K562 (cell line): ENCODE measurements at regions not wholly inside any gene's neighbourhood (a gene's known extent, or its start where the extent isn't known, plus 50 kb on each side); places are given as distances from the start of the nearest gene placed in this dataset.

Source experiments
- ATAC-seq: fragments of 200-7000 bp; cut with Tn5 transposase; 3 replicates; pipeline ENCODE4 v1.9.1; 2020; ENCODE audit warnings: moderate library complexity
- BruUV-seq: library from RNA; stranded (reverse); fragments of 400-500 nt; replicated peaks from 2 replicates; lab custom pipeline; 2021; lab: Mats Ljungman, UMichigan
- CTCF ChIA-PET: fragments of 300-600 bp; formaldehyde crosslinking; extraction: SDS; loops from one replicate; lab custom pipeline; 2021; ENCODE audit warnings: low intra/inter-chr PET ratio; lab: Yijun Ruan, JAX
- POLR2A ChIA-PET: fragments of 300-600, 350-650 bp; sonication (Branson Sonifier 250); formaldehyde crosslinking; extraction: SDS; loops from one replicate; lab custom pipeline; 2021; ENCODE audit warnings: antibody characterized with exemption, inconsistent platforms; lab: Yijun Ruan, JAX
- DNase-seq, 4 experiments: peaks; one replicate each; pipeline versions ENCODE4 v3.0.0 to v3.0.0-alpha.2; 2011 to 2018; ENCODE audit warnings: low spot score in 3 of 4, mixed read lengths in 3 of 4; ENCODE audit errors: extremely low read depth in 1 of 4
- FAIRE-seq: peaks from 2 replicates; lab custom pipeline; 2011; peaks lifted over from hg19 to GRCh38; lab: Jason Lieb, UNC
- H2AFZ ChIP-seq: 2 replicates; pipeline ENCODE4 v1.6.0; 2011; ENCODE audit warnings: low read depth, low read length, control low read depth, inconsistent platforms
- H3K27ac ChIP-seq: fragments of 200-600 bp; 3 replicates; pipeline ENCODE4 v1.8.0; 2011; ENCODE audit warnings: low read depth, mild to moderate bottlenecking, control low read depth, inconsistent platforms, low read length, moderate library complexity, mixed read lengths; ENCODE audit errors: extremely low read depth
- H3K27me3 ChIP-seq, 2 experiments: fragments of 300-600 bp in 1 of 2; 2 replicates in 1 of 2; 3 replicates in 1 of 2; pipeline versions ENCODE4 v1.6.0 to v1.8.0; 2011; ENCODE audit warnings: inconsistent platforms in 2 of 2, low read length in 2 of 2, mild to moderate bottlenecking in 1 of 2, mixed read lengths in 1 of 2, moderate library complexity in 1 of 2; ENCODE audit not compliant: control insufficient read depth in 2 of 2, insufficient read depth in 2 of 2
- H3K36me3 ChIP-seq: fragments of 300-600 bp; 3 replicates; pipeline ENCODE4 v1.8.0; 2011; ENCODE audit warnings: mild to moderate bottlenecking, low read length, inconsistent platforms; ENCODE audit not compliant: control insufficient read depth, insufficient read depth
- H3K4me1 ChIP-seq, 2 experiments: fragments of 200-600 bp in 1 of 2; replicated peaks in 1 of 2; 2 replicates in 1 of 2; 3 replicates in 1 of 2; pipeline versions ENCODE4 v1.5.1 to v1.8.0; 2011; ENCODE audit warnings: inconsistent platforms in 2 of 2, low read length in 2 of 2, mild to moderate bottlenecking in 1 of 2, mixed read lengths in 1 of 2, moderate library complexity in 1 of 2; ENCODE audit not compliant: control insufficient read depth in 2 of 2, insufficient read depth in 2 of 2
- H3K4me2 ChIP-seq: 2 replicates; pipeline ENCODE4 v1.6.1; 2011; ENCODE audit warnings: low read length, control low read depth, inconsistent platforms, mixed read lengths; ENCODE audit not compliant: insufficient read depth
- H3K4me3 ChIP-seq: fragments of 200-600 bp; sonication (generic), shearing (Covaris generic); 2 replicates; pipeline ENCODE4 v1.5.1; 2016; ENCODE audit warnings: control low read depth, inconsistent platforms
- H3K79me2 ChIP-seq: fragments of 200-600 bp; 3 replicates; pipeline ENCODE4 v1.8.0; 2011; ENCODE audit warnings: low read length, inconsistent platforms; ENCODE audit not compliant: control insufficient read depth, insufficient read depth
- H3K9ac ChIP-seq, 2 experiments: 2 replicates each; pipeline versions ENCODE4 v1.6.0 to v1.6.1; 2011; ENCODE audit warnings: low read depth in 2 of 2, low read length in 2 of 2, control low read depth in 1 of 2, inconsistent platforms in 1 of 2, mild to moderate bottlenecking in 1 of 2, mixed read lengths in 1 of 2; ENCODE audit not compliant: insufficient read depth in 1 of 2
- H3K9me1 ChIP-seq: one replicate; pipeline ENCODE4 v1.6.0; 2011; ENCODE audit warnings: inconsistent platforms, mild to moderate bottlenecking, low read length, moderate library complexity; ENCODE audit not compliant: control insufficient read depth, insufficient read depth
- H3K9me3 ChIP-seq: replicated peaks from 2 replicates; pipeline ENCODE4 v1.5.1; 2011; ENCODE audit warnings: low read depth, low read length, inconsistent platforms; ENCODE audit not compliant: control insufficient read depth, insufficient read depth
- H4K20me1 ChIP-seq: replicated peaks from 2 replicates; pipeline ENCODE4 v1.6.1; 2011; ENCODE audit warnings: low read length, inconsistent platforms, mixed read lengths; ENCODE audit not compliant: control insufficient read depth, insufficient read depth
- CEBPB ChIP-seq: fragments of 450-650 bp; IDR thresholded peaks from 2 replicates; pipeline ENCODE4 v1.6.1; 2016; ENCODE audit warnings: missing genetic modification characterization, missing compliant biosample characterization
- ERF ChIP-seq: fragments of 450-650 bp; formaldehyde crosslinking; IDR thresholded peaks from 2 replicates; pipeline ENCODE4 v1.4.0; 2020; ENCODE audit warnings: mild to moderate bottlenecking, mixed read lengths
- HDAC8 ChIP-seq: fragments of 450-650 bp; IDR thresholded peaks from 2 replicates; pipeline ENCODE4 v1.6.1; 2016; ENCODE audit warnings: mild to moderate bottlenecking, missing genetic modification characterization, moderate library complexity, missing compliant biosample characterization
- IRF2 ChIP-seq: sonication (generic); formaldehyde crosslinking; IDR thresholded peaks from 2 replicates; pipeline ENCODE4 v1.8.1; 2022; ENCODE audit warnings: mild to moderate bottlenecking, missing genetic modification reagents
- MYNN ChIP-seq, 2 experiments: sonication (generic); formaldehyde crosslinking in 1 of 2; IDR thresholded peaks; 2 replicates each; pipeline versions ENCODE4 v1.5.0 to v1.6.1; 2016 to 2020; ENCODE audit warnings: antibody characterized with exemption in 1 of 2, missing genetic modification reagents in 1 of 2
- NELFE ChIP-seq: IDR thresholded peaks from 2 replicates; pipeline ENCODE4 v1.6.1; 2011; ENCODE audit warnings: mild to moderate bottlenecking; ENCODE audit not compliant: insufficient read depth, insufficient read length
- NR1H2 ChIP-seq: sonication (generic); formaldehyde crosslinking; IDR thresholded peaks from 2 replicates; pipeline ENCODE4 v1.4.0; 2020; ENCODE audit warnings: mild to moderate bottlenecking, missing genetic modification reagents
- RBM14 ChIP-seq: fragments of 200-400 bp; formaldehyde crosslinking; IDR thresholded peaks from 2 replicates; pipeline ENCODE4 v1.6.1; 2018; ENCODE audit warnings: low read depth, mild to moderate bottlenecking, low read length, moderate library complexity, borderline replicate concordance; ENCODE audit not compliant: insufficient read depth
- RBM39 ChIP-seq: fragments of 200-400 bp; formaldehyde crosslinking; optimal IDR thresholded peaks from 2 replicates; pipeline ENCODE3; 2018; ENCODE audit warnings: low read depth, low read length
- SIX5 ChIP-seq, 2 experiments: IDR thresholded peaks; 2 replicates each; pipeline ENCODE4 v1.6.1; 2011; ENCODE audit warnings: low read length in 2 of 2, borderline replicate concordance in 1 of 2, low read depth in 1 of 2, mild to moderate bottlenecking in 1 of 2, moderate library complexity in 1 of 2; ENCODE audit not compliant: insufficient read depth in 1 of 2
- THRAP3 ChIP-seq: fragments of 450-650 bp; IDR thresholded peaks from 2 replicates; pipeline ENCODE4 v1.6.1; 2016; ENCODE audit warnings: mild to moderate bottlenecking, inconsistent platforms, borderline replicate concordance
- U2AF1 ChIP-seq: fragments of 200-400 bp; formaldehyde crosslinking; optimal IDR thresholded peaks from 2 replicates; pipeline ENCODE3; 2017; ENCODE audit warnings: mild to moderate bottlenecking, low read depth, low read length, moderate library complexity
- ZNF324 ChIP-seq: fragments of 250-450 bp; sonication (Bioruptor Pico); IDR thresholded peaks from 2 replicates; pipeline ENCODE4 v1.4.0; 2020; ENCODE audit warnings: mild to moderate bottlenecking
- WGBS: fragments of 100-300 bp; shearing (Covaris generic); methylation state at CpG from one replicate; pipeline ENCODE4 v1.1.6; 2016; ENCODE audit warnings: low coverage, mixed read lengths; ENCODE audit not compliant: insufficient coverage; ENCODE audit errors: missing lambda C conversion rate; 5-methylcytosine and 5-hydroxymethylcytosine counted together
- in situ Hi-C: fragments of 300-500 bp; cut with MboI; formaldehyde crosslinking; loops from 4 replicates; pipeline ENCODE4 v1.15.0; 2018; ENCODE audit warnings: inconsistent platforms, mixed read lengths
- intact Hi-C: fragments of 100-400 bp; cut with micrococcal nuclease; formaldehyde crosslinking; loops from 2 replicates; pipeline ENCODE4 v1.14.2; 2022
- TF ChIP-seq, protein P1 (sequence below): fragments of 450-650 bp; formaldehyde crosslinking; IDR thresholded peaks from 2 replicates; pipeline ENCODE4 v1.4.0; 2022; ENCODE audit warnings: missing genetic modification characterization
- TF ChIP-seq, protein P2 (sequence below): fragments of 450-650 bp; IDR thresholded peaks from 2 replicates; pipeline ENCODE4 v1.6.1; 2017; ENCODE audit warnings: antibody characterized with exemption, mild to moderate bottlenecking
- TF ChIP-seq, protein P3 (sequence below): conservative IDR thresholded peaks from 2 replicates; pipeline ENCODE4 v1.6.1; 2011; ENCODE audit warnings: low read depth, mild to moderate bottlenecking, low read length; ENCODE audit not compliant: control insufficient read depth

DNA sequence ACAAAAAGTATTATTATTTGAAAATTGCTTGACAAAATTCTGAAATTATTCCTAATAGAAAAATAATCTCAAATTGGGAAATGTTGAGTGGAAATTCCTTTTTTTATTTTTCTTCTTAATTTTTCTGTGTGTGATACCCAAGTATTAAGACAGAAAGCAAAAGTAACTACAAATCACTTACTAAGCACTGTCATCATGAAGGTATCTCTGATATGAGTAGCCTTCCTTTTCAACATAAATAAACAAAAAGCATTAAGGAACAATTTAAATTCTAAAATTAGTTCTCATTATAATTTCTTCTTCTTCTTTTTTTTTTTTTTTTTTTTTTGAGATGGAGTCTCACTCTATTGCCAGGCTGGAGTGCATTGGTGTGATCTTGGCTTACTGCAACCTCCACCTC is 174.2 kb upstream of the RBMS1 start (continued):
- TF ChIP-seq, protein P1, sequence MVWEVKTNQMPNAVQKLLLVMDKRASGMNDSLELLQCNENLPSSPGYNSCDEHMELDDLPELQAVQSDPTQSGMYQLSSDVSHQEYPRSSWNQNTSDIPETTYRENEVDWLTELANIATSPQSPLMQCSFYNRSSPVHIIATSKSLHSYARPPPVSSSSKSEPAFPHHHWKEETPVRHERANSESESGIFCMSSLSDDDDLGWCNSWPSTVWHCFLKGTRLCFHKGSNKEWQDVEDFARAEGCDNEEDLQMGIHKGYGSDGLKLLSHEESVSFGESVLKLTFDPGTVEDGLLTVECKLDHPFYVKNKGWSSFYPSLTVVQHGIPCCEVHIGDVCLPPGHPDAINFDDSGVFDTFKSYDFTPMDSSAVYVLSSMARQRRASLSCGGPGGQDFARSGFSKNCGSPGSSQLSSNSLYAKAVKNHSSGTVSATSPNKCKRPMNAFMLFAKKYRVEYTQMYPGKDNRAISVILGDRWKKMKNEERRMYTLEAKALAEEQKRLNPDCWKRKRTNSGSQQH (CRISPR knock-in tag), result no peak
- no peak for TF ChIP-seq RBM39
- no peak for TF ChIP-seq RBM14
- TF ChIP-seq ERF (CRISPR knock-in tag), result no peak
- no peak for TF ChIP-seq U2AF1

DNA sequence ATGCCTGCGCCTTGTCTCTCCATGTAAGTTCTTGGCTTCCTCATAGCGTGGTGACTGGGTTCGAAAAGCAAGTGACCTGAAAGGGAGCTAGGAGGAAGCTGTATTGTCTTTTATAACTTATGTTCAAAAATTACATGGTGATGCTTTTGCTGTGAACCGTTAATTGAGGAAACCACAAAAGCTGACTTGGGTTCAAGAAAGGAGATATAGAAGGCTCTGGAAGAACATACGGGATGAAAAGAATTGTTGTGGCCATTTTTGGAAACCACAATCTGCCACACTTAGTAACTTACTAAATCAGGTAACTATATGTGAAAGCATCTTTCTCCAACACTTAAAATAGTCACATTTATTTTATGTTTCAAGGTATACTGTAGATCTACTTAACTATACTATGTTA is 177.0 kb upstream of the RBMS1 start:
- Histone ChIP-seq H2AFZ (no peak overlapping the region), H3K36me3 (no peaks in the 10 kb centered on the region), H3K4me1 (no peaks in the 10 kb centered on the region), H3K9ac (no peak overlapping the region), H3K27me3 (no peaks in the 10 kb centered on the region), H3K9me1 (no peaks in the 10 kb centered on the region), H3K4me3 (no peak overlapping the region), H3K4me2 (no peak overlapping the region), H3K9me3 (no peaks in the 10 kb centered on the region), H3K79me2 (no peaks in the 10 kb centered on the region), H4K20me1 (no peaks in the 10 kb centered on the region), H3K27ac (no peak overlapping the region)
- no peak for ATAC-seq
- 3% methylated on average over 5 of the region's 5 CpGs for WGBS
- DNase-seq, result no peak
- intact Hi-C loops, result no loop called here
- POLR2A ChIA-PET, result no interaction called here
- FAIRE-seq, result no peak
- in situ Hi-C loops, result no loop called here
- no TSS peak for BruUV-seq
- CTCF ChIA-PET, result no interaction called here
- TF ChIP-seq, protein P2, sequence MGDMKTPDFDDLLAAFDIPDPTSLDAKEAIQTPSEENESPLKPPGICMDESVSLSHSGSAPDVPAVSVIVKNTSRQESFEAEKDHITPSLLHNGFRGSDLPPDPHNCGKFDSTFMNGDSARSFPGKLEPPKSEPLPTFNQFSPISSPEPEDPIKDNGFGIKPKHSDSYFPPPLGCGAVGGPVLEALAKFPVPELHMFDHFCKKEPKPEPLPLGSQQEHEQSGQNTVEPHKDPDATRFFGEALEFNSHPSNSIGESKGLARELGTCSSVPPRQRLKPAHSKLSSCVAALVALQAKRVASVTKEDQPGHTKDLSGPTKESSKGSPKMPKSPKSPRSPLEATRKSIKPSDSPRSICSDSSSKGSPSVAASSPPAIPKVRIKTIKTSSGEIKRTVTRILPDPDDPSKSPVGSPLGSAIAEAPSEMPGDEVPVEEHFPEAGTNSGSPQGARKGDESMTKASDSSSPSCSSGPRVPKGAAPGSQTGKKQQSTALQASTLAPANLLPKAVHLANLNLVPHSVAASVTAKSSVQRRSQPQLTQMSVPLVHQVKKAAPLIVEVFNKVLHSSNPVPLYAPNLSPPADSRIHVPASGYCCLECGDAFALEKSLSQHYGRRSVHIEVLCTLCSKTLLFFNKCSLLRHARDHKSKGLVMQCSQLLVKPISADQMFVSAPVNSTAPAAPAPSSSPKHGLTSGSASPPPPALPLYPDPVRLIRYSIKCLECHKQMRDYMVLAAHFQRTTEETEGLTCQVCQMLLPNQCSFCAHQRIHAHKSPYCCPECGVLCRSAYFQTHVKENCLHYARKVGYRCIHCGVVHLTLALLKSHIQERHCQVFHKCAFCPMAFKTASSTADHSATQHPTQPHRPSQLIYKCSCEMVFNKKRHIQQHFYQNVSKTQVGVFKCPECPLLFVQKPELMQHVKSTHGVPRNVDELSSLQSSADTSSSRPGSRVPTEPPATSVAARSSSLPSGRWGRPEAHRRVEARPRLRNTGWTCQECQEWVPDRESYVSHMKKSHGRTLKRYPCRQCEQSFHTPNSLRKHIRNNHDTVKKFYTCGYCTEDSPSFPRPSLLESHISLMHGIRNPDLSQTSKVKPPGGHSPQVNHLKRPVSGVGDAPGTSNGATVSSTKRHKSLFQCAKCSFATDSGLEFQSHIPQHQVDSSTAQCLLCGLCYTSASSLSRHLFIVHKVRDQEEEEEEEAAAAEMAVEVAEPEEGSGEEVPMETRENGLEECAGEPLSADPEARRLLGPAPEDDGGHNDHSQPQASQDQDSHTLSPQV, result no peak
- TF ChIP-seq NR1H2 (CRISPR knock-in tag), result no peak
- no peak for TF ChIP-seq SIX5 (IDR thresholded peaks at IDR 0.05; ENCODE audit: borderline replicate concordance in 1 of 2, insufficient read depth in 1 of 2, low read depth in 1 of 2, low read length in 2 of 2)
- no peak for TF ChIP-seq ZNF324 (CRISPR knock-in tag)
- TF ChIP-seq NELFE, result no peak
- TF ChIP-seq HDAC8 (tag), result no peak
- TF ChIP-seq CEBPB (tag), result no peak
- no peak for TF ChIP-seq THRAP3
- no peak for TF ChIP-seq MYNN (IDR thresholded peaks at IDR 0.05)
- TF ChIP-seq MYNN (CRISPR knock-in tag; IDR thresholded peaks at IDR 0.05), result no peak
- TF ChIP-seq, protein P3, sequence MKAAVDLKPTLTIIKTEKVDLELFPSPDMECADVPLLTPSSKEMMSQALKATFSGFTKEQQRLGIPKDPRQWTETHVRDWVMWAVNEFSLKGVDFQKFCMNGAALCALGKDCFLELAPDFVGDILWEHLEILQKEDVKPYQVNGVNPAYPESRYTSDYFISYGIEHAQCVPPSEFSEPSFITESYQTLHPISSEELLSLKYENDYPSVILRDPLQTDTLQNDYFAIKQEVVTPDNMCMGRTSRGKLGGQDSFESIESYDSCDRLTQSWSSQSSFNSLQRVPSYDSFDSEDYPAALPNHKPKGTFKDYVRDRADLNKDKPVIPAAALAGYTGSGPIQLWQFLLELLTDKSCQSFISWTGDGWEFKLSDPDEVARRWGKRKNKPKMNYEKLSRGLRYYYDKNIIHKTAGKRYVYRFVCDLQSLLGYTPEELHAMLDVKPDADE, result no peak
- no peak for TF ChIP-seq IRF2
